NCI-H2196 (cell line): ENCODE measurements at regions not wholly inside any gene's neighbourhood (a gene's known extent, or its start where the extent isn't known, plus 50 kb on each side); places are given as distances from the start of the nearest gene placed in this dataset.

Experiments used
- DNase-seq: peaks from one replicate; lab custom pipeline; 2025; ENCODE audit not compliant: unreplicated experiment; lab: John Stamatoyannopoulos, UW

- DNase-seq, result no peak
Measured at GRCh38 chr1:62981434-62981833, 197.5 kb downstream of the ATG4C start.

- DNase-seq, result no peak
Measured at GRCh38 chr1:62988867-62989266, 204.9 kb downstream of the ATG4C start.

GRCh38 chr1:62989497-62989896 is 205.6 kb downstream of the ATG4C start:
- DNase-seq, result no peak

GRCh38 chr1:62991152-62991551 is 207.2 kb downstream of the ATG4C start:
- peak; percentile 5 for DNase-seq

- no peak for DNase-seq
Measured at GRCh38 chr1:62993844-62994243, 209.9 kb downstream of the ATG4C start.

GRCh38 chr1:62995173-62995572 is 211.2 kb downstream of the ATG4C start:
- no peak for DNase-seq

GRCh38 chr1:62997884-62998283 is 214.0 kb downstream of the ATG4C start:
- no peak for DNase-seq

- no peak for DNase-seq
Measured at GRCh38 chr1:62998845-62999649, 215.1 kb downstream of the ATG4C start.

- DNase-seq, result no peak
Measured at GRCh38 chr1:63000508-63000907, 216.6 kb downstream of the ATG4C start.

GRCh38 chr1:63004868-63005267 is 220.9 kb downstream of the ATG4C start:
- no peak for DNase-seq

- no peak for DNase-seq
Measured at GRCh38 chr1:63005812-63006211, 221.9 kb downstream of the ATG4C start.

GRCh38 chr1:63009421-63009820 is 225.5 kb downstream of the ATG4C start:
- DNase-seq, result no peak

GRCh38 chr1:63010913-63011660 is 227.2 kb downstream of the ATG4C start:
- no peak for DNase-seq

GRCh38 chr1:63012339-63012738 is 228.4 kb downstream of the ATG4C start:
- DNase-seq, result no peak

- DNase-seq, result no peak
Measured at GRCh38 chr1:63014267-63014666, 230.3 kb downstream of the ATG4C start.

- DNase-seq, result no peak
Measured at GRCh38 chr1:63022319-63022718, 238.4 kb downstream of the ATG4C start.

- no peak for DNase-seq
Measured at GRCh38 chr1:63023171-63023570, 239.2 kb downstream of the ATG4C start.

GRCh38 chr1:63023637-63024036 is 239.7 kb downstream of the ATG4C start:
- DNase-seq, result no peak

- no peak for DNase-seq
Measured at GRCh38 chr1:63024132-63024531, 240.2 kb downstream of the ATG4C start.

GRCh38 chr1:63027176-63027575 is 243.2 kb downstream of the ATG4C start:
- DNase-seq, result no peak

- no peak for DNase-seq
Measured at GRCh38 chr1:63032171-63032570, 248.2 kb downstream of the ATG4C start.

GRCh38 chr1:63033211-63033610 is 249.3 kb downstream of the ATG4C start:
- DNase-seq, result no peak
